SK-N-SH treated with all-trans-retinoic acid at 6 μM for 48 hours (cell line): ENCODE measurements at regions not wholly inside any gene's neighbourhood (a gene's known extent, or its start where the extent isn't known, plus 50 kb on each side); places are given as distances from the start of the nearest gene placed in this dataset.

Experiments
- ATAC-seq: fragments of 200-7000 bp; cut with Tn5 transposase; 3 replicates; pipeline ENCODE4 v1.9.1; 2020; ENCODE audit warnings: mild to moderate bottlenecking, moderate library complexity
- ARNTL ChIP-seq: fragments of 450-650 bp; formaldehyde crosslinking; IDR thresholded peaks from 2 replicates; pipeline ENCODE4 v1.5.0; 2020; ENCODE audit warnings: low read depth, mild to moderate bottlenecking, moderate library complexity, borderline replicate concordance
- BACH2 ChIP-seq: fragments of 250-450 bp; sonication (Bioruptor Pico); IDR thresholded peaks from 2 replicates; pipeline ENCODE4 v1.9.0; 2021; ENCODE audit warnings: mild to moderate bottlenecking, borderline replicate concordance
- CSDC2 ChIP-seq: fragments of 250-450 bp; sonication (Bioruptor Pico); IDR thresholded peaks from 2 replicates; pipeline ENCODE4 v1.5.0; 2020; ENCODE audit warnings: mild to moderate bottlenecking, moderate library complexity
- ESRRG ChIP-seq: fragments of 250-450 bp; sonication (Bioruptor Pico); IDR thresholded peaks from 2 replicates; pipeline ENCODE4 v1.6.1; 2021; ENCODE audit warnings: mild to moderate bottlenecking
- GLIS3 ChIP-seq: fragments of 250-450 bp; sonication (Bioruptor Pico); IDR thresholded peaks from 2 replicates; pipeline ENCODE4 v1.5.0; 2020; ENCODE audit warnings: mild to moderate bottlenecking, moderate library complexity
- ISL1 ChIP-seq: fragments of 250-450 bp; sonication (Bioruptor Pico); IDR thresholded peaks from 2 replicates; pipeline ENCODE4 v2.1.2; 2022; ENCODE audit warnings: mild to moderate bottlenecking, moderate library complexity
- OSR1 ChIP-seq: fragments of 250-450 bp; sonication (Bioruptor Pico); IDR thresholded peaks from 2 replicates; pipeline ENCODE4 v1.8.0; 2022; ENCODE audit warnings: moderate library complexity, mild to moderate bottlenecking, inconsistent platforms
- PPARA ChIP-seq: fragments of 250-450 bp; sonication (Bioruptor Pico); IDR thresholded peaks from 2 replicates; pipeline ENCODE4 v1.5.0; 2020; ENCODE audit warnings: mild to moderate bottlenecking, borderline replicate concordance
- RARB ChIP-seq: fragments of 250-450 bp; sonication (Bioruptor Pico); IDR thresholded peaks from 2 replicates; pipeline ENCODE4 v1.8.0; 2021; ENCODE audit warnings: mild to moderate bottlenecking, moderate library complexity
- SNAI2 ChIP-seq: fragments of 250-450 bp; sonication (Bioruptor Pico); IDR thresholded peaks from 2 replicates; pipeline ENCODE4 v1.5.0; 2020; ENCODE audit warnings: mild to moderate bottlenecking, moderate library complexity
- TOX ChIP-seq: fragments of 250-450 bp; sonication (Bioruptor Pico); IDR thresholded peaks from 2 replicates; pipeline ENCODE4 v1.8.0; 2021; ENCODE audit warnings: mild to moderate bottlenecking, moderate library complexity, borderline replicate concordance
- TSHZ2 ChIP-seq: fragments of 250-450 bp; sonication (Bioruptor Pico); IDR thresholded peaks from 2 replicates; pipeline ENCODE4 v1.5.0; 2020; ENCODE audit warnings: mild to moderate bottlenecking, moderate library complexity
- ZC3H10 ChIP-seq: fragments of 250-450 bp; sonication (Bioruptor Pico); IDR thresholded peaks from 2 replicates; pipeline ENCODE4 v1.5.1; 2021; ENCODE audit warnings: mild to moderate bottlenecking, moderate library complexity
- ZFP3 ChIP-seq: fragments of 250-450 bp; sonication (Bioruptor Pico); IDR thresholded peaks from 2 replicates; pipeline ENCODE4 v1.5.0; 2020; ENCODE audit warnings: mild to moderate bottlenecking, moderate library complexity
- ZFP30 ChIP-seq: fragments of 450-650 bp; formaldehyde crosslinking; IDR thresholded peaks from 2 replicates; pipeline ENCODE4 v1.5.0; 2022; ENCODE audit warnings: mild to moderate bottlenecking, moderate library complexity
- ZNF565 ChIP-seq: fragments of 450-650 bp; formaldehyde crosslinking; conservative IDR thresholded peaks from 2 replicates; pipeline ENCODE4 v1.5.0; 2020; ENCODE audit warnings: low read depth, mild to moderate bottlenecking, moderate library complexity
- ZNF70 ChIP-seq: fragments of 450-650 bp; formaldehyde crosslinking; IDR thresholded peaks from 2 replicates; pipeline ENCODE4 v1.5.0; 2020; ENCODE audit warnings: mild to moderate bottlenecking, moderate library complexity
- ZNF8 ChIP-seq: fragments of 450-650 bp; formaldehyde crosslinking; IDR thresholded peaks from 2 replicates; pipeline ENCODE4 v1.5.0; 2020; ENCODE audit warnings: mild to moderate bottlenecking, moderate library complexity
- TF ChIP-seq, protein P1 (sequence below): fragments of 250-450 bp; sonication (Bioruptor Pico); IDR thresholded peaks from 2 replicates; pipeline ENCODE4 v1.8.0; 2020; ENCODE audit warnings: mild to moderate bottlenecking, moderate library complexity, borderline replicate concordance
- TF ChIP-seq, protein P2 (sequence below): fragments of 250-450 bp; sonication (Bioruptor Pico); IDR thresholded peaks from 2 replicates; pipeline ENCODE4 v1.5.1; 2020; ENCODE audit warnings: low read depth, mild to moderate bottlenecking, moderate library complexity
- TF ChIP-seq, protein P3 (sequence below): fragments of 250-450 bp; sonication (Bioruptor Pico); IDR thresholded peaks from 2 replicates; pipeline ENCODE4 v1.5.1; 2021; ENCODE audit warnings: mild to moderate bottlenecking, moderate library complexity
- TF ChIP-seq, protein P4 (sequence below): fragments of 250-450 bp; sonication (Bioruptor Pico); IDR thresholded peaks from 2 replicates; pipeline ENCODE4 v1.8.0; 2021; ENCODE audit warnings: low read depth, mild to moderate bottlenecking, moderate library complexity, borderline replicate concordance

GRCh38 chr4:165686756-165687155, 186.3 kb upstream of the TLL1 start:
- no peak for ATAC-seq
- TF ChIP-seq TOX (no peak), ZC3H10 (CRISPR knock-in tag) (no peak), ZNF565 (CRISPR knock-in tag) (no peak), TSHZ2 (CRISPR knock-in tag) (no peak), ZFP30 (no peak), ZNF8 (CRISPR knock-in tag) (no peak), ARNTL (CRISPR knock-in tag) (no peak), RARB (CRISPR knock-in tag) (no peak), PPARA (CRISPR knock-in tag) (no peak), OSR1 (no peak), GLIS3 (CRISPR knock-in tag) (no peak), ISL1 (CRISPR knock-in tag) (no peak), ESRRG (CRISPR knock-in tag) (no peak), BACH2 (CRISPR knock-in tag) (no peak)
- TF ChIP-seq, protein P1, sequence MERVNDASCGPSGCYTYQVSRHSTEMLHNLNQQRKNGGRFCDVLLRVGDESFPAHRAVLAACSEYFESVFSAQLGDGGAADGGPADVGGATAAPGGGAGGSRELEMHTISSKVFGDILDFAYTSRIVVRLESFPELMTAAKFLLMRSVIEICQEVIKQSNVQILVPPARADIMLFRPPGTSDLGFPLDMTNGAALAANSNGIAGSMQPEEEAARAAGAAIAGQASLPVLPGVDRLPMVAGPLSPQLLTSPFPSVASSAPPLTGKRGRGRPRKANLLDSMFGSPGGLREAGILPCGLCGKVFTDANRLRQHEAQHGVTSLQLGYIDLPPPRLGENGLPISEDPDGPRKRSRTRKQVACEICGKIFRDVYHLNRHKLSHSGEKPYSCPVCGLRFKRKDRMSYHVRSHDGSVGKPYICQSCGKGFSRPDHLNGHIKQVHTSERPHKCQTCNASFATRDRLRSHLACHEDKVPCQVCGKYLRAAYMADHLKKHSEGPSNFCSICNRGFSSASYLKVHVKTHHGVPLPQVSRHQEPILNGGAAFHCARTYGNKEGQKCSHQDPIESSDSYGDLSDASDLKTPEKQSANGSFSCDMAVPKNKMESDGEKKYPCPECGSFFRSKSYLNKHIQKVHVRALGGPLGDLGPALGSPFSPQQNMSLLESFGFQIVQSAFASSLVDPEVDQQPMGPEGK (CRISPR knock-in tag): no peak
- TF ChIP-seq, protein P2, sequence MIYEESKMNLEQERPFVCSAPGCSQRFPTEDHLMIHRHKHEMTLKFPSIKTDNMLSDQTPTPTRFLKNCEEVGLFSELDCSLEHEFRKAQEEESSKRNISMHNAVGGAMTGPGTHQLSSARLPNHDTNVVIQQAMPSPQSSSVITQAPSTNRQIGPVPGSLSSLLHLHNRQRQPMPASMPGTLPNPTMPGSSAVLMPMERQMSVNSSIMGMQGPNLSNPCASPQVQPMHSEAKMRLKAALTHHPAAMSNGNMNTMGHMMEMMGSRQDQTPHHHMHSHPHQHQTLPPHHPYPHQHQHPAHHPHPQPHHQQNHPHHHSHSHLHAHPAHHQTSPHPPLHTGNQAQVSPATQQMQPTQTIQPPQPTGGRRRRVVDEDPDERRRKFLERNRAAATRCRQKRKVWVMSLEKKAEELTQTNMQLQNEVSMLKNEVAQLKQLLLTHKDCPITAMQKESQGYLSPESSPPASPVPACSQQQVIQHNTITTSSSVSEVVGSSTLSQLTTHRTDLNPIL (CRISPR knock-in tag): no peak
- TF ChIP-seq, protein P3, sequence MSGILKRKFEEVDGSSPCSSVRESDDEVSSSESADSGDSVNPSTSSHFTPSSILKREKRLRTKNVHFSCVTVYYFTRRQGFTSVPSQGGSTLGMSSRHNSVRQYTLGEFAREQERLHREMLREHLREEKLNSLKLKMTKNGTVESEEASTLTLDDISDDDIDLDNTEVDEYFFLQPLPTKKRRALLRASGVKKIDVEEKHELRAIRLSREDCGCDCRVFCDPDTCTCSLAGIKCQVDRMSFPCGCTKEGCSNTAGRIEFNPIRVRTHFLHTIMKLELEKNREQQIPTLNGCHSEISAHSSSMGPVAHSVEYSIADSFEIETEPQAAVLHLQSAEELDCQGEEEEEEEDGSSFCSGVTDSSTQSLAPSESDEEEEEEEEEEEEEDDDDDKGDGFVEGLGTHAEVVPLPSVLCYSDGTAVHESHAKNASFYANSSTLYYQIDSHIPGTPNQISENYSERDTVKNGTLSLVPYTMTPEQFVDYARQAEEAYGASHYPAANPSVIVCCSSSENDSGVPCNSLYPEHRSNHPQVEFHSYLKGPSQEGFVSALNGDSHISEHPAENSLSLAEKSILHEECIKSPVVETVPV (CRISPR knock-in tag): no peak

DNA sequence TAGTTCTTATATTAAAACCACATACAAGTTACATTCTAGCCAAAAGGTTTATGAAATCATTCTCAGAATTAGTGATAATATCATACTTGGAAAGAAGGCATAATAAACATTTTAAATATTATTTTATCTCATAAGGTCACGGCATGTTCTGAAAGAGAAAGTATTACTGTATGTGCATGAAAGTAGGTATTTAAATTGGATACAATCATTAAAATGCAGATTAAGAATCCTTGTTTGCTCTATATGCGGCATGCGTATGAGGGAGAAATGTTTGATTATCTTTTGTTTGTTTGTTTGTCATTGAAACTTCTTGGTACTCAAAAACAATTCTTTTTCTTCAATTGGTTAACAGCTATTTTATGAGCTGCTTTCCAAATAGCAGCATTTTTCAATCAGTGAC, 183.9 kb upstream of the TLL1 start:
- no peak for ATAC-seq
- TF ChIP-seq ZFP30 (no peak), ESRRG (CRISPR knock-in tag) (no peak), GLIS3 (CRISPR knock-in tag) (no peak), SNAI2 (CRISPR knock-in tag) (no peak), ARNTL (CRISPR knock-in tag) (no peak), CSDC2 (CRISPR knock-in tag) (no peak), TSHZ2 (CRISPR knock-in tag) (no peak), ZFP3 (CRISPR knock-in tag) (no peak), BACH2 (CRISPR knock-in tag) (no peak), TOX (no peak), OSR1 (no peak), ZC3H10 (CRISPR knock-in tag) (no peak), PPARA (CRISPR knock-in tag) (no peak), ZNF70 (CRISPR knock-in tag) (no peak)
- TF ChIP-seq, protein P4, sequence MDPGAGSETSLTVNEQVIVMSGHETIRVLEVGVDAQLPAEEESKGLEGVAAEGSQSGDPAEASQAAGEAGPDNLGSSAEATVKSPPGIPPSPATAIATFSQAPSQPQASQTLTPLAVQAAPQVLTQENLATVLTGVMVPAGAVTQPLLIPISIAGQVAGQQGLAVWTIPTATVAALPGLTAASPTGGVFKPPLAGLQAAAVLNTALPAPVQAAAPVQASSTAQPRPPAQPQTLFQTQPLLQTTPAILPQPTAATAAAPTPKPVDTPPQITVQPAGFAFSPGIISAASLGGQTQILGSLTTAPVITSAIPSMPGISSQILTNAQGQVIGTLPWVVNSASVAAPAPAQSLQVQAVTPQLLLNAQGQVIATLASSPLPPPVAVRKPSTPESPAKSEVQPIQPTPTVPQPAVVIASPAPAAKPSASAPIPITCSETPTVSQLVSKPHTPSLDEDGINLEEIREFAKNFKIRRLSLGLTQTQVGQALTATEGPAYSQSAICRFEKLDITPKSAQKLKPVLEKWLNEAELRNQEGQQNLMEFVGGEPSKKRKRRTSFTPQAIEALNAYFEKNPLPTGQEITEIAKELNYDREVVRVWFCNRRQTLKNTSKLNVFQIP (CRISPR knock-in tag): no peak
- TF ChIP-seq, protein P1 (CRISPR knock-in tag): no peak
